Kidney epithelial cell (primary cell): ENCODE measurements at regions not wholly inside any gene's neighbourhood (a gene's known extent, or its start where the extent isn't known, plus 50 kb on each side); places are given as distances from the start of the nearest gene placed in this dataset.

Source experiments
- DNase-seq: peaks from one replicate; pipeline ENCODE4 v3.0.0-alpha.2; 2010; ENCODE audit warnings: low read depth
- H3K27me3 ChIP-seq: 2 replicates; pipeline ENCODE4 v1.6.0; 2011; ENCODE audit warnings: low read length; ENCODE audit not compliant: control insufficient read depth, insufficient read depth
- H3K36me3 ChIP-seq: 2 replicates; pipeline ENCODE4 v1.5.1; 2011; ENCODE audit warnings: low read length; ENCODE audit not compliant: control insufficient read depth, insufficient read depth
- H3K4me3 ChIP-seq: 2 replicates; pipeline ENCODE4 v1.5.1; 2011; ENCODE audit warnings: low read depth, mild to moderate bottlenecking, control low read depth, low read length
- CTCF ChIP-seq: IDR thresholded peaks from 2 replicates; pipeline ENCODE4 v1.5.1; 2011; ENCODE audit warnings: mild to moderate bottlenecking, moderate library complexity, low read length, control low read depth, inconsistent platforms; ENCODE audit not compliant: insufficient read depth, poor library complexity, severe bottlenecking

GRCh38 chr6:157741321-157741947, 81.6 kb upstream of the SNX9 start:
- no peaks in the 10 kb centered on the region for H3K27me3 ChIP-seq
- DNase-seq = no peak
- no peak for TF ChIP-seq CTCF
- no peak overlapping the region for H3K4me3 ChIP-seq
- H3K36me3 ChIP-seq = no peaks in the 10 kb centered on the region

- Histone ChIP-seq H3K4me3 (no peak overlapping the region), H3K36me3 (no peaks in the 10 kb centered on the region), H3K27me3 (no peaks in the 10 kb centered on the region)
- no peak for TF ChIP-seq CTCF
- DNase-seq = no peak
Observed at GRCh38 chr6:157741948-157742556, 81.0 kb upstream of the SNX9 start.

- DNase-seq = no peak
- Histone ChIP-seq H3K36me3 (no peaks in the 10 kb centered on the region), H3K27me3 (no peaks in the 10 kb centered on the region), H3K4me3 (no peak overlapping the region)
- TF ChIP-seq CTCF = no peak
Observed at GRCh38 chr6:157744102-157744601, 78.9 kb upstream of the SNX9 start.

- no peaks in the 10 kb centered on the region for H3K36me3 ChIP-seq
- no peak overlapping the region for H3K4me3 ChIP-seq
- no peak for TF ChIP-seq CTCF
Observed at GRCh38 chr6:157746897-157747296, 76.1 kb upstream of the SNX9 start.

GRCh38 chr6:157747370-157747769, 75.7 kb upstream of the SNX9 start:
- no peak for DNase-seq
- H3K4me3 ChIP-seq = no peak overlapping the region
- no peaks in the 10 kb centered on the region for H3K36me3 ChIP-seq
- H3K27me3 ChIP-seq = no peaks in the 10 kb centered on the region
- TF ChIP-seq CTCF = no peak

More at GRCh38 chr6:157746897-157747296, 76.1 kb upstream of the SNX9 start:
- DNase-seq = no peak
- no peaks in the 10 kb centered on the region for H3K27me3 ChIP-seq
